Heart left ventricle (tissue), 13 donors: ENCODE measurements at regions not wholly inside any gene's neighbourhood (a gene's known extent, or its start where the extent isn't known, plus 50 kb on each side); places are given as distances from the start of the nearest gene placed in this dataset.
"Not testable (repeated sequence)": the region's sequence is repeated elsewhere in the genome, so short reads cannot be mapped to it uniquely, and the experiment has no call there.

Source experiments
- CTCF ChIP-seq, 12 donors: fragments of 200-600 bp; sonication (generic) in 4 of 12; IDR thresholded peaks; one replicate each; pipeline versions ENCODE4 v1.5.0 to v1.8.0; 2018 to 2022; ENCODE audit warnings: antibody characterized with exemption in 12 of 12, mild to moderate bottlenecking in 5 of 12
- POLR2A ChIP-seq, 2 donors: fragments of 450-650 bp; IDR thresholded peaks; one replicate each; pipeline ENCODE4 v1.6.1; 2017; ENCODE audit warnings: antibody characterized with exemption in 2 of 2, mild to moderate bottlenecking in 2 of 2, moderate library complexity in 2 of 2
- donor health status: ischemic (EF 13 %, LVEDD 7.1; RV severe dilation, severe dysfunction).
- donor health status: DM: no; HTN: yes; CAD: no.
- donor health status: DM: no; HTN: no; CAD: no.
- donor health status: ischemic (EF 25% LVEDD 6.9; RV normal size, moderate dysfunction).
- donor health status: ischemic (EF 25% LVEDD 5.7; RV mildly dilated, moderate dysfunction).
- donor health status: ischemic (EF 35%, LVEDD 5.7; RV mildly dilated, moderate dysfunction).
- donor health status: nonischemic (EF 11% LVEDD 7.7; RV severe dilation, severe dysfunction).
- donor health status: DM: yes; HTN: yes; CAD: no.
- donor health status: PGD.
- donor health status: ischemic (EF 29% LVEDD 5.4; RV normal size, mild dysfunction).
- donor health status: nonischemic (EF 23%, LVEDD 6.1; RV moderate dilation, normal function).

- not testable (repeated sequence) for TF ChIP-seq CTCF, POLR2A (IDR thresholded peaks at IDR 0.05)
These were observed 56.8 kb upstream of the FGF16 start for GRCh38 chrX:77390365-77390764.
